Pulmonary artery endothelial cell (primary cell): ENCODE measurements at regions not wholly inside any gene's neighbourhood (a gene's known extent, or its start where the extent isn't known, plus 50 kb on each side); places are given as distances from the start of the nearest gene placed in this dataset.

ENCODE experiments used
- DNase-seq: peaks from one replicate; pipeline ENCODE4 v3.0.0-alpha.2; 2011; ENCODE audit warnings: low read depth, low spot score

DNA sequence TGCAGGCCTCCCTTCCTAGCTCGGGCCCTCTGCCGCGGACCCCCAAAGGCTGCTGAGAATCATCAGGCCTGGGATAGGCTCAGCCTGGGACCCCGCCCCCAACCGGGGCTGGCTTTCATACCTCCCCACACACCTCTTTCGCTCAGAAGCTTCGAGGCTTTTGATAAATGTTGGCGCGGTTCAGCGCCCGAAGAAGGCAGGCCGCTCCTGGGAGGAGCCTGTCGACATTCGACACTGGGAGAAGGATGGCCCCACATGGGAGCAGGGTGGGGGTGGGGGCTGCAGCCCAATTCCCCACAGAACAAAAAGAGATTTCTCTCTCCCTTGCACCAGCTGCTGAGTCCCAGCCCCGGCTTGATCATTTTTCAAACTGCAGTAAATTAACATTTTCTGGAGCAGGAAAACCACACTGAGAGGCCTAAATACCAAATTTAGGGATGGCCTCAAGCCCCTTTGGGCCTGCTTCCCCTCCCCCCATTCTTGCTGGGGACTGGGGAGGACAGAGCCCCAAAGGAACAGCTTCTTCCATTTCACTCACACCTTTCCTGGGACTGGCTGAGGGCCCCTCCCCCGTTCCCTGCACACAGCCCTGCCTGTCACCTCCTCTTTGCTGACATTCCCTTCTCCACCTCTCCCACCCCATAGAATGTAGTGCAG, 112.9 kb upstream of the PJA1 start:
- no peak for DNase-seq

DNA sequence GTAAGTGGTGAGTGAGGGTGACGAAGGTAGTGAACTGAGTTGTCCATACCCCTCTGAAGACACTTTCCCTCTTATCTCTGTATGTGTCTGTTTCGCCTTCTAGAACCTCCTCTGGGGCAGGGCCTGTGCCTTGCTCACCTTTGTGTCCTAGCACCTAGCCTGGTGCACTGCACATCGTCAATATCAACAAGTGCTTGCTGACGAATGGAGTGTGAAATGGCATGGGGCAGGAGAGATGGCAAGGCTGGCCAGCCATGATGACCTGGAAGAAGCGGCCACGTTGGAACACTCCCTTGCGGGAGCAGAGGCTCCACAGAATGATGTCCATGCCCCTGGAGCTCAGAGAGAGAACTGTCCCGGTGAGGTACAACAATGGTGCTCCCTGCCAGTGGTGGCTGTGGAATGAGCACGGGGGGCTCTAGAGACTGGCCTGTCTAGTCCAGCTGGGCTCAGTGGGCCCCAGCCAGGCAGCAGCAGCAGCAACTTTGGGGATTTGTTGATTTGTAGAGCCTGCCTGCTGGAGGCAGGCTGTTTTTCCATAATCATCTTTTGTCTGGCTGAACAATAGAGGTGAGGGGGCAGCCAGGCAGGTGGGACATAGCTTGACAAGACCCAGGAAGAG, 112.2 kb upstream of the PJA1 start:
- DNase-seq = no peak

DNA sequence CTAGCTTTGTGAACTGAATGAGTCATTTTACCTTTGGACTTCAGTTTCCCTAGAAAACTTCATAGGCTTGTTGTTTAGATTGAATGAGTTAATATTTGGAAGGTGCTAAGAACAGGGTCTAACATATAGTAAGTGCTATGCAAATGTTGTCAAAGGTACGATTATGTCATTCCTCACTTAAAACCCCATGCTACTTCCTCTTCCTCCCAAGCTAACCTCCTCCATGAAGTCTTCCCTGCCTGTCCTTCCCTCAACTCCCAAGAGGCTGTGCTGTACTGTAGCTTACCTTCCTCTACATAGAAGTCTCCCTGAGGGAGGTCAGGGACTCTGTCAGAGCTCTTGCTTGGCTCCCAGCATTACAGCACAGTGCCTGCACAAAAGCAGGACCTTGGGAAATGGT, 103.4 kb upstream of the PJA1 start:
- no peak for DNase-seq

DNA sequence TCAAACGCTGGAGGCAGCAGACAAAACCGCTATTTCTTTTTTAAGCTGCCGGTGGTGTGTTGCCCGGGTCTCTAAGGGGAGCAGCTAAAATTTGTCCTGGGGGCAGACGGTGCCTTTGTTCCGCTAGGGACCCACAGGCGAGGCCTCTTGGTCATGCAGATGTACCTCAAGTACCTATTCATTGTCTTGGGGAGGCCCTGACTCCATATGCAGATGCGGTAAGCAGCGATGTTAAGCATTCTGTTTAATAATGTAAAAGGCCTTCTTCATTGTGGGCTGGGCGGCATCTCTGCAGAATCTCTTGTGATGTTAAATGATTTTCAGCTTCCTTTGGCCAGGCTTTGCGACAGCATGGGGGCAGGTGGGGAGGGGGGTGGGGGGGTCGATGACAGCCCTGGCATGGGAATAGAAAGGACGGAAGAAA, 98.9 kb upstream of the PJA1 start:
- no peak for DNase-seq

DNA sequence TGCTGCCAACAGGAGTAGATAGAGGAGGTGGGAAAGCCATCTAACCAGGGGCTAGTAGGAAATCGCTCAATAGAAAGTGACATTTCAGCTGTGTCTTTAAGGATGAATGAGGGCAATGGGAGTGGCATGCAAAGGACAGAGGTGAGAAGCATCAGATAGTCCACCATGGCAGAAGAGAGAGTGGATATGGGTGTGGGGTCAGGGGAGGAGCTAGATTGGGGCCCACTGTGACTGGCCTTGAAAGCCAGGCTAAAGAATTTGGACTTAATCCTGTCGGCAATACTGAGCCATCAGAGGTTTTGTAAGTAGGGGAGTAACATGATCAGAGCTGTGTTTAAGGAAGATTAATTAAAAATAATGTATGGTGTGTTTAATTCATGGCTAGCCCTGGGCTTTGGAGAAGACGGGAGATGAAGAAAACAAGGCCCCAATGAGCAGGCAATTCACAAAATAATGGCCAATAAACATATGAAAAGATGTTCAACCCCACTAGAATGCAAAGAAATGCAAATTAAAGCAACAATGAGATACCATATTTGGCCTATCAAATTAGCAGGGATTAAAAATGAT, 98.1 kb upstream of the PJA1 start:
- DNase-seq = no peak

DNA sequence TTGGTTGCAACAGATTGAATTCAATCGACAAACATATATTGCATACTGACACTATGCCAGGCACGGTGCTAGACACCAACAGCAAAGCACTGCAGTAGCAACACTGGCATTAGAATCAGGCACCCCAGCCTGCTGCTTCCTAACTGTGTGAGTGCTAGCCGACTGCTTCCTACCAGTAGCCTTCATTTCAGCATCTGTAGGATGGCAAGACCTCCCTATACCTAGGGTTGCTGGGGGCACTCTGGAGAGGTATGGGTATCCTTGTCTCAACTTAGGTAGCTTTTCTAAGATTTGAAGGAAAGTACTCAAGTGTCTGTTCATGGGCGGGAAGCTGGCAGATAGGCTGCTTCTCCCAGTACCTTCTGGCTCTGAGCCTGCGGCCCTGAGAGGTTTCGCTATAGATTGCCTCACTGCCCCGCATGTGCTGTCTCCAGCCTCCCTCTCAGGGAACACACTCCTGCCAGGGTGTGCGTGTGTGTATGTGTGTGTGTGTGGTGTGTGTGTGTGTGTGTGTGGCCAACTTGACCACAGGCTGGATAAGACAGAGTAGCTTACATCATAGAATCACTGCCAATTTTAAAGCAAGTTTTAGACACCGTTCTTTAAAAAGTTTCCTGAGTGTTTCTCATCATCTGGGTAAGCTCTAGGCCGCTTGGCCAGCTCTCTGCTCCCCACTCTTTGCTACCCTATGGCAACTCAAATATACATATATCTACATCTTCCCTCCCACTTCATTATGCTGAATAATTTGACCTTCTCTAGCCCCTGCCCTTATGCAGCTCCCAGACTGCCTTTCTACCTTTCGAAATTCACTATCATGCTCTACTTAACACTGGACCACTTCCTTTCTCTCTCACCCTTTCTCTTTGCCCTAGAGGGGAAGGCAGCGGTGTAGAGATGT, 97.0 kb upstream of the PJA1 start:
- no peak for DNase-seq

DNA sequence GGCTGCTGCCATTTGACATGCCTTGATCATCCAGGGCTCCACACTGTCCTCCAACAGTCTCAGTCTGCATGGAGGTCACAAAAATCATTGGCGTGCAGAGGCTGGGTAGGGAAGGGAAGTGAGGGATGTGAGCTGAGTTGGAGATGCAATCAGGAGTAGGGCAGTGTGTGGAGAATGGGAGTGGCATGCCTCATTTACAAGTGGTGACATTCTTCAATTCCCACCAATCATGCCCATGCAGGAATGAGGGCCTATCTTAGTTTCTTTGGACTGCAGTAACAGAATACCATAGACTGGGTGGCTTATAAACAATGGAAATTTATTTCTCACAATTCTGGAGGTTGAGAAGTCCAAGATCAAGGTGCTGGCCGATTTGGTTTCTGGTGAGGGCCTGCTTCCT, 94.9 kb upstream of the PJA1 start:
- no peak for DNase-seq

DNA sequence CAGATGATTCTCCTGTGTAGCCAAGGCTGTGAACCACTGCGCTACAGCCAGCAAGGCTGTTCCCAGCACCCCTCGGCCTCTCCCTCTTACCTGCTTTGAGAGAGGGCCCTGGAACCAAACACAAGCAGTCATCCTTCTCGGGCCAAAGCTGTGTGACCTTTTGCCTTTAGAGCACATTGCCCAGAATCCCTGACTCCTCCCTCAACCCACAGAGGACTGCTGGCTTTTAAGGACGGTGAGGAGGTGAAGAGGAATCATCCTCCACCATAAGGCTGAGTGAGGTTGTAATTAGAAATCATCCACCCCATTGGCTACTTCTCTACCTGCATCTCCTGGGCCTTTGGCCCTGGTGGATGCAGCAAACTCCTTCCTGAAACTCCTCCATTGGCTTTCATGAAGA, 93.6 kb upstream of the PJA1 start:
- no peak for DNase-seq

DNA sequence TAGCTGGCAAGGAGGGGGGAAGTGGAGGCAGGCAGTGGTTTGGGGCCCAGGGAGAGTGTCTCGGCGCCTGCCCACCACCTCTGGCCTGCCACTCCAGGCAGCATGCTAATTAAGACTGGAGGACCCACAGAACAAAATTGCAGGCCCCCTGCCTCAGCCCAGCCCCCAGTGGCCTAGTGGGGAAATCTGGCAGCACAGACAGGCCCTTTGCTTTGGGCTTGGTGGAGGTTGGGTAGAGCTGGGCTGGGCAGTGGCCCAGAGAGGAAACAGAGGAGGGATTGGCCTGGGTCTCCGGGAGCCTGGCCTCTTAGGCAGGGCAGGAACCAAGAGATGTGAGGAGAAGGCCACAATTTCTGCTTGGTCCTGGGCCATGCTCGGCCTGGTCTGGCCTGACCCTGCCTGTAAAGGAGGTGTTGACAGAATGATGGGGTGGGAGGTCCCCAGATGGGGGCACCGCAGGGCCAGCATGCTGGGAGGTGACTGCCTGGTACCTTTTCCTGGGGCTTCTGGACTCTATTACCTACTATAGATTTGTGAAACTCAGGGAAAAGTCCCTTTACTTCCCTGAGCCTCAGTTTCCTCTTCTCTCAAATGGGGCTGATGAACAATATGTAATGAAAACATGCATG, 92.4 kb upstream of the PJA1 start:
- DNase-seq = no peak

DNA sequence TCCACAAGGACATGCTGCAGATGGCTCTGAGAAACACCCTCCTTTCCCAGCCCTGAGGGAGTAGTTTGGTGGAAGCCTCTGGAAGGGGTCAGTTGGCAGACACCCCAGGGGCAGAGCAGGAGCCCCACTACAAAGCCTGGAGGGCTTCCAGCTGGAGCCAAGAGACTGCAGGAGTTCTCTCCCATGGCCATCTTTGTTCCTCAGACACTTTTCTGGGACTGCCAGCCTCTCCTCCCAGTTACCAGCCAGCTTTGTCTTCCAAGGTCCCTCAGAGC, 91.0 kb upstream of the PJA1 start:
- no peak for DNase-seq

DNA sequence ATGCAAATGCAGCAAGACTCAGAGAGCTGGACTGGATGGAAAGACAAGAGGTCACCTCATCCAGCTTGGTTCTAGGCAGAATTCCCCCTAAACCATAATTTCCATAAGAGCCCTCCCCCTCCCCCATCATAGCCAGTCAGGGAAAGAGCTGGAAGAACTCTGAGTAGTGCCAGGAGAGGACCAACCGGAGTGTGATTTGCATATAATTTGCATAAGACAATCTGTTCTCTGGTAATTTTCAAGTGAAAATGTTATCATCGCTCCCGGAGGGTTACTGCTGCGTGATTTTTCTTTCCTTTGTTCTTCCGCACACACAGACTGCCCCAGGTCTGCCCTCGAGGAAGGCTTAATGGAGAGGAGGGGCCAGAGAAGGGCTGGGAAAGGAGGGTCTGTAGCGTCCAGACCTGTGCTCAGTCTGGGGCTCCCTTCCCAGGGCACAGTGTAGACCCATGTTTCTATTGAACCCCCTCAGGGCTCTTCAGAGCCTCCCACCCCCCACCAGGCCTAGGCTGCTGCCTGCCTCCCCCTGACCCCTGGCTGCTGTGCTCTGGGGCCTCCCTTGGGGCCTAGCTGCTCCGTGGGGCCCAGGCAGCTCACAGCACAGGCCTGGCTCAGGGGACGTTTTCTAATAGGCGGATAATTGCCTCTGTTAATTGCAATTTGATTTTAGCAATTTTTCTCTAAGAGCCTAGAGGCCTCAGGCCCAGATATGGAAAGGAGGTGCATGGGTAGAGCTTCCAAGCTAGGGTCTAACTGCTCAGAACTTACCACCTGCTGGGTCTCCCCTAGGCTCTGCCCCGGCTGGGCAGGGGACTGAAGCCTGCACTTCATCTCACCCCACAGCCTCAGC, 90.4 kb upstream of the PJA1 start:
- no peak for DNase-seq

DNA sequence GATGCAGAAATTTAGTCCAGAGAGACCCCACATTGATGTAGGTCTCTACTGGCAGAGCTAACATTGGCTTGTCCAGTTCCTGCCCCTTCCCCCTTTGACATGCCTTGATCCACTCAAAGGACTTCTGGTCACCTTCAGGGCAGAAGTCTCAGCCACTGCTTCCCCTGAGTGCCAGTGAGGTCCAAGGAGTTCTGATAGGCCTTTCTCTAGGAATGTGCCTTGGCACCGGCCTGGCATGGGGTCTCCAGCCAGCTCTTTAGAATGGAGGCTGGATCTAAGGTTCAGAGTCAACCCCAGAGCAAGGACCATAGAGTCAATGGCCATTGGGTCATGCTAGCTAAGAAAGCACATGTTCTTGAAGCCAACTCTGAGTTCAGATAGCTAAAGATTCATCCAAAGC, 88.6 kb upstream of the PJA1 start:
- no peak for DNase-seq

DNA sequence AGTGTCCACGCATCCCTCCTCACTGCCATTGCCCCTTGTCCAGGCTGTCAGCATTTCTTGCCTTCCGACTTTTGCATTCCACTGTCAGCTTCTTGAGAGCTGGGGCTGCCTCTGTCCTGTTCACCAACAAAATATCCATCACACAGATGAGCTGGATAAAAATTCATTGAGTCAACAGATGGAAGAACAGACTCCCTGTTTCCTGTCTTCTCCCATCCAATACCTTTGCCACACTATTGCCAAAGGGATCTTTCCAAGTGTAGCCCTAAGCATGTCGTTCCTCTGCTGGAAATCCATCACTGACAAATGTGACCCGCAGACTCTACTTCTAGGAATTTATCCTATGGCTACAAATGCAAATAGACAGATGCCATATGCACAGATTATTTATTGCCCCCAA, 78.0 kb upstream of the PJA1 start:
- no peak for DNase-seq

DNA sequence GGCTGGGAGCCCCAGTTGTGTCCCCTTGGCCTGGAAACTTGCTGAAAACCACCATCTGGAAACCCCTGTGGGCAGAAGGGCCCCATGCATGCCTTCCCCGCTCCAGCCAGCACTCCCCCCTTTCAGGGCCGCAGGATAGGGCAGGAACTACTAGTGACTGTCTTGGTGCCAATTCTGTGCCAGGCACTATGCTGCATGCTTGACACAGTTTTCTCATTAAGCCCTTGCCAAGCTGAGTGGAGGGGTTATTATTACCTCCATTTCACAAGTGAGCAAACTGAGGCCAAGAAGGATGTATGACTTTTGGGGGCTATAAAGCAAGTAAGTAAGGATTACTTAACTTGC, 73.6 kb upstream of the PJA1 start:
- DNase-seq = no peak

DNA sequence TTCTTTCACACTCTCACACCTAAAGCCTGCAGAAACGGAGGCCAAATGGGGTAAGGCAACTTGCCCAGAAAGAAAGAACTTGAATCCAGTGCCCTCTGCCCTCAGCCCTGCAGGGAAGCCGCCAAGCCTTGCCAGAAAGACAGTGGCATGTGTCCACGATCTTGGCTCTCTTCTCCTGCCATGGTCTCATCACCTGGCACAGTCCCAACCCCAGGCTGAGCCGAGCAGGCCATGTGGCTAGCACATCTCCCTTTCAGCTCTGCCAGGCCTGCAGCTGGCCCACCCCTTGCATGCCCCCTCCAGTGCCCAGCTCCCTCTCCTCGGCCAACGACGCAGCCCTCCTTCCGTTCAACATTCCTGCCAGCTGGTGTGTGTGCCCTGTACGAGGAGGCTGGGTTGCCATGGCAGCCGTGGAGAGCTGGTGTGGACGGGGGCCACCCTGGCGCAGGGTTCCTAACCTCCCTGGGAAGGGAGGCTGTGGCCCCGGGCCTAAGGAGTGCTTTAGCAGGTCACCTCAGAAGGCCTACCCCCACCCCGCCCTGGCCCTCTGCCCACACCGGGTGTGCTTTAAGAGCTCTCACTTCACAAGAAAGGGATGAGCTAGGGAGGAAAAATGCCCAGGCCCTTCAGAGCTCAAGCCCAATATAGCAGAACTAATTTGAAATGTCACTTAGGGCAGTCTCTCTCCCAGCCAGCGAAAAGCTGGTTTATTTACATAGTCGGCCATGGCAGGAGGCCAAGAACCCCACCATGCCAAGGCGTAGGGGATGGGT, 73.0 kb upstream of the PJA1 start:
- no peak for DNase-seq

DNA sequence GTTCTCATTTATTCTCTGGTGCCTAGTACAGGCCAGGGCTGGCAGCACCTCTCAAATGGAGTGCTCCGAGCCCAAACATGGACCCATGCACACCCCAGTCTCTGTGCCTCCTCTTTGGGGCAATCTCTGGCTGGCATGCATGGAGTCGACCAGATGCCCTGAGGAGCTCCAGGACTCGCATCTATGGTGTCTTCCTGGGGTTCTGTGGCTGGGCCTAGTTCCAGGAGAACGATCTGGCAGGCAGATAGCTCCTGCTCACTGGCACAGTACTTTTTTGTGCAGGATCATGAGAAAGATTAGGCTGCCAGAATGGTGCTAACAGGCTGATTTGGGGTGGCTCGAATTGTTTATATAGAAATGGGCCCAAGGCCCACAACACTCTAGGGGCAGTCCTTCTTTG, 72.0 kb upstream of the PJA1 start:
- DNase-seq = no peak

DNA sequence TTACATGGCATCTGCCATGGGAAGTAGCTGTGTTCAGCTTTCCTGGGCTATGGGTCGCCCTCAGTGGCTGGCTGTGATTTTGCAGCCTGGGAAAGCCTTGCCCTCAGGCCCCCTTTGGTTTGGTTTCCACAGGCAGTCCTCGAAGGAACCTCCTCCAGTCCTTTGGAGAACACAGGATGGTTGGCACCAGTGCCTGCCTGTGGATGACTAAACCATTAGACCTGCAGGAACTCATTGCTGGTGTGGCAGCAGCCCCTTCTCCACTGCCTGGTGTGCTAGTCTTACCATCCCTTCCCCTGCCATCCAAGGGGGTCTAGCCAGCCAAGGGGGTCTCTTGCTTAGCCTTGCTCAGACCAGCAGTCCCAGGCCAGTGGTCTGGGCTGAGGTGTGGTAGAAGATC, 71.4 kb upstream of the PJA1 start:
- no peak for DNase-seq

DNA sequence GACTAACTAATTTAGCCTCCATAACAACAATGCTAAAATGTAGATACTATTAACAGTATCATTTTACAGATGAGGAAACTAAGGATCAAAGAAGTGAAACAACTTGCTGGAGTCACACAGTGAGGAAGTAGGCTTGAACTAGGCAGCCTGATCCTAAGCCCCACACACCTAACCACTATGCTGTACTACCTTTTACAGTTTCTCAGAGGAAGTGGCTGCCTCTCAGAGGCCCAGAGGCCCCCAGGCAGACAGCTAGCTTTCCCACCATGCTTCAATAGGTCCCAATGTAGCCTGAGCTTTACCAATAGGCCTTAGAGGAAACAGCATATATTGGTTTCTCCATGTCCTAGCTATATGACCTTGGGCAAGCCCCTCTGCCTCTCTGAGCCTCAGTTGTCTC, 69.4 kb upstream of the PJA1 start:
- DNase-seq = no peak

DNA sequence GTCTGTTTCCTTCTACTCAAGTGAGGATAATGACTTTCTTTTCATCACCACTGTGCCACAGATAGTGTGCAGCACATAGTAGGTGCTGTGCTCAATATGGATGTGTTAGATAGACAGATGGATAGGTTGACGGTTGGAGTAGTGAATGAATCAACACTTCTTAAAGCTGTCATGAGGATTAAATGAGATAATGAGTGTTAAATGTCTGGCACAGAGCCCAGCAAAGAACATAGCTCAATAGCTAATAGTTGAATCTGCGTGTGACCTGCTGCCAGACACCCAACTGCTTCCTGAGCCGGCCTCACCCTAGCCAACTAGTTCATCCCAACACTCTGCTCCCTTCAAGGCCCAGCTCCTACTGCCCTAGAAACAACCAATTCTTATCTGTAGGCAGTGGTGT, 67.7 kb upstream of the PJA1 start:
- no peak for DNase-seq

DNA sequence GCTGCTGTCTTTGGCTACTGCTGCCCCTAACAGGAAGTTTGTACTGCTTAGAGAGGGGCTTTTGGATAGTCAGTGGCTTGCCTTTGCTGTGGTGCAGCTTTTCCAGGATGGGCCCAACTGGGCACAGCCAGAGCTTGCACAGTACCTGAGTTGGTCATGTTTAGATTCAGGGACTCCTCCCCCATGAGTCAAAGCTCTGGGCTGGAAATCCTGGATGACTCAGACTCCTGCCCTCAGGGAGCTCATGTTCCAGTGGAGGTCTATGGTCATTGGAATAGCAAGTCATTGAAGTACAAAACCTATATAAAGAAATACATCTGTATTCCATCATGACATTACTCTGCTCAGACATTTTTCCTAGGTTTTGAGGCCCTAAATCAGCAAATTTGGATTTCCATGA, 66.7 kb upstream of the PJA1 start:
- DNase-seq = no peak

DNA sequence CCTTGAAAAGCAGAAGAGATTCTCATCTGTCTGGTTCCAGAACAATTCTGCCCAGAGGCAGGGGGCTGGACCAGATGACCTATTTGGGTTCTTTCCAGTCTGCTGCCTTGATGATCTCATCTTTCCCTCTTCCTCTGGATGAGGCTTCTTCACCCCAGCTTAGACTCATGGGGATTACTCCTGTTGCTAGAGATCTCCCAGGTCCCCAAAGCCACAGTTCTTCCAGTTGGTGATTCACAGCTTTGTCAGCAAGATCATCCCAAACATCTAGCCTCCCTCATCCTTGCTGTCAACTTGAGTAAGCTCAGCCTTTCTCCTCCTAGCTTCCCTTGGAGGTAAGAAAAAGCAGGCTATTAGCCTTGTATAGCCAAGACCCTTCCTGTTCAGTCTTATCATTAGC, 64.2 kb upstream of the PJA1 start:
- no peak for DNase-seq
